ENCODE measurements at regions not wholly inside any gene's neighbourhood (a gene's known extent, or its start where the extent isn't known, plus 50 kb on each side); places are given as distances from the start of the nearest gene placed in this dataset.

DNA sequence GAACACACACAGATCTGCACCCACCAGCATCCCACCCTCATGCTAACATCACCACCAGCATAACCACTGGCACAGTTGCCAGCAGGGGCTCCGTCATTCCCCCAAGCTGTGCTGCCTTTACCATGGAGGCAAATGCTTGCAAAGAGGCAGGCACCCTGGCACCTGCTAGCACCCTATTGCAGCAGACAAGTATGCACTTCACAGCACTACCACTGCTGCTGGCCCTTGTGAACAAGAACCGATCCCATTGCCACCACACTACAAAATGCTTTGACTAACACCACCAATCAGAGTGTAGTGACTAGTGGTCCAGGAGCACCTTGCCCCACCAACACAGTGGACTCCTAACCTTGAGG is 862.2 kb upstream of the DPPA4 start (continued):
- TF ChIP-seq NFIC (IDR thresholded peaks at IDR 0.05): no peak

DNA sequence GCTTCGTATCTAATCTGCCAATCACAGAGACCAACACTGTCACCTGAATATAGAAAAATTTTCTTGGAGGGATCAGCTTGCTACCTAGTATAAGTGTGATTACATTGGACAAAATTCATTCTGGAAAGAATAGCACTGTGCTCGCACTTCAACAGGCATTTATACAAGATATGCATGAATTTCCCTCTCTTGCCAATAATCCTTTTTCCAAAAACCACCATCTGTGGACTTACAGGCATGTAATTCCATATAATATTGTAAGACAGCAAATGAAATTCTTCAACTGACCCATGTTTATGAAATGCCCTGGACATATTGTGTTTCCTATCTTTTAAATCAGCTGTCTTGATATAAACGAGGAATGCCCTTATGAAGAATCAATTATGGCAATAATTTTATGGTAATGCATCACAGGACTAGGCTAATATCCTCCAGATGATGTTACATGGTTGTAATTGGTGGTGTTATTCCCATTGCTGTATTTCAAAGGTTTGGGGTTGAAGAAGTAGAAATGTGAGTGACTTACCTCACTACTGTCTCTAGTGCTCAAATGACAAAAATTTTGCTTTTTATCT is 861.4 kb upstream of the NECTIN3 start:
- in situ Hi-C loops (cut with MboI): no loop called here
- intact Hi-C loops (cut with micrococcal nuclease): no loop called here
- no peaks in the 10 kb centered on the region for H3K79me2 ChIP-seq (ENCODE audit: control insufficient read depth, insufficient read depth, low read length)
- FAIRE-seq (no peak), ATAC-seq (no peak), DNase-seq (ENCODE audit: extremely low read depth in 1 of 4, low spot score in 3 of 4) (no peak)
- H3K4me1 ChIP-seq (replicated peaks in 1 of 2; ENCODE audit: control insufficient read depth in 2 of 2, insufficient read depth in 2 of 2, low read length in 2 of 2): no peaks in the 10 kb centered on the region
- H3K9me1 ChIP-seq (ENCODE audit: control insufficient read depth, insufficient read depth, low read length): no peaks in the 10 kb centered on the region
- no peaks in the 10 kb centered on the region for H3K36me3 ChIP-seq (ENCODE audit: control insufficient read depth, insufficient read depth, low read length)
- H3K9ac ChIP-seq (ENCODE audit: insufficient read depth in 1 of 2, low read depth in 2 of 2, low read length in 2 of 2): no peak overlapping the region
- no peak overlapping the region for H2AFZ ChIP-seq (ENCODE audit: low read depth, low read length)
- H4K20me1 ChIP-seq (replicated peaks; ENCODE audit: control insufficient read depth, insufficient read depth, low read length): no peaks in the 10 kb centered on the region
- no peaks in the 10 kb centered on the region for H3K9me3 ChIP-seq (replicated peaks; ENCODE audit: control insufficient read depth, insufficient read depth, low read depth, low read length)
- CTCF ChIA-PET (ENCODE audit: low intra/inter-chr PET ratio): no interaction called here
- no peak for TF ChIP-seq U2AF2 (optimal IDR thresholded peaks at IDR 0.05; ENCODE audit: low read depth, low read length)
- TF ChIP-seq HNRNPL (IDR thresholded peaks at IDR 0.05; ENCODE audit: low read depth, low read length): no peak
- no peak for TF ChIP-seq BDP1 (IDR thresholded peaks at IDR 0.05; ENCODE audit: insufficient read depth, insufficient read length)
- no peak for TF ChIP-seq SAFB2 (IDR thresholded peaks at IDR 0.05; ENCODE audit: borderline replicate concordance, low read depth, low read length, severe bottlenecking)
- TF ChIP-seq, protein P1, sequence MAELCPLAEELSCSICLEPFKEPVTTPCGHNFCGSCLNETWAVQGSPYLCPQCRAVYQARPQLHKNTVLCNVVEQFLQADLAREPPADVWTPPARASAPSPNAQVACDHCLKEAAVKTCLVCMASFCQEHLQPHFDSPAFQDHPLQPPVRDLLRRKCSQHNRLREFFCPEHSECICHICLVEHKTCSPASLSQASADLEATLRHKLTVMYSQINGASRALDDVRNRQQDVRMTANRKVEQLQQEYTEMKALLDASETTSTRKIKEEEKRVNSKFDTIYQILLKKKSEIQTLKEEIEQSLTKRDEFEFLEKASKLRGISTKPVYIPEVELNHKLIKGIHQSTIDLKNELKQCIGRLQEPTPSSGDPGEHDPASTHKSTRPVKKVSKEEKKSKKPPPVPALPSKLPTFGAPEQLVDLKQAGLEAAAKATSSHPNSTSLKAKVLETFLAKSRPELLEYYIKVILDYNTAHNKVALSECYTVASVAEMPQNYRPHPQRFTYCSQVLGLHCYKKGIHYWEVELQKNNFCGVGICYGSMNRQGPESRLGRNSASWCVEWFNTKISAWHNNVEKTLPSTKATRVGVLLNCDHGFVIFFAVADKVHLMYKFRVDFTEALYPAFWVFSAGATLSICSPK (IDR thresholded peaks at IDR 0.05; ENCODE audit: borderline replicate concordance): no peak
- no peak for TF ChIP-seq PHTF2 (CRISPR knock-in tag; IDR thresholded peaks at IDR 0.05)
- TF ChIP-seq, protein P2, sequence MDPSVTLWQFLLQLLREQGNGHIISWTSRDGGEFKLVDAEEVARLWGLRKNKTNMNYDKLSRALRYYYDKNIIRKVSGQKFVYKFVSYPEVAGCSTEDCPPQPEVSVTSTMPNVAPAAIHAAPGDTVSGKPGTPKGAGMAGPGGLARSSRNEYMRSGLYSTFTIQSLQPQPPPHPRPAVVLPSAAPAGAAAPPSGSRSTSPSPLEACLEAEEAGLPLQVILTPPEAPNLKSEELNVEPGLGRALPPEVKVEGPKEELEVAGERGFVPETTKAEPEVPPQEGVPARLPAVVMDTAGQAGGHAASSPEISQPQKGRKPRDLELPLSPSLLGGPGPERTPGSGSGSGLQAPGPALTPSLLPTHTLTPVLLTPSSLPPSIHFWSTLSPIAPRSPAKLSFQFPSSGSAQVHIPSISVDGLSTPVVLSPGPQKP (CRISPR knock-in tag; IDR thresholded peaks at IDR 0.05): no peak
- no peak for TF ChIP-seq ZNF41 (CRISPR knock-in tag; conservative IDR thresholded peaks at IDR 0.05)
- no peak for TF ChIP-seq MTA2 (IDR thresholded peaks at IDR 0.05; ENCODE audit: low read depth)
- no peak for TF ChIP-seq HDAC6 (IDR thresholded peaks at IDR 0.05; ENCODE audit: low read depth, low read length)
- no peak for TF ChIP-seq ZNF780A (CRISPR knock-in tag; IDR thresholded peaks at IDR 0.05)
- no peak for TF ChIP-seq LARP7 (IDR thresholded peaks at IDR 0.05)
- BruUV-seq (replicated peaks): no TSS peak
- H3K4me2 ChIP-seq (ENCODE audit: insufficient read depth, low read length): no peak overlapping the region
- no peak overlapping the region for H3K4me3 ChIP-seq
- H3K27me3 ChIP-seq (ENCODE audit: control insufficient read depth in 2 of 2, insufficient read depth in 2 of 2, low read length in 2 of 2): no peaks in the 10 kb centered on the region
- POLR2A ChIA-PET: no interaction called here
- H3K27ac ChIP-seq (ENCODE audit: extremely low read depth, low read depth, low read length): no peak overlapping the region
- 4% methylated on average over 2 of the region's 3 CpGs for WGBS (ENCODE audit: insufficient coverage, low coverage, missing lambda C conversion rate)

Data from K562 (cell line).